Astrocyte (in vitro differentiated cells and primary cell): ENCODE measurements at regions not wholly inside any gene's neighbourhood (a gene's known extent, or its start where the extent isn't known, plus 50 kb on each side); places are given as distances from the start of the nearest gene placed in this dataset.

Experiments used
- DNase-seq: peaks from one replicate; pipeline ENCODE4 v3.0.0-alpha.2; 2010; ENCODE audit warnings: low read depth
- FAIRE-seq: peaks from 2 replicates; lab custom pipeline; 2011; peaks lifted over from hg19 to GRCh38; lab: Jason Lieb, UNC
- H2AFZ ChIP-seq: 2 replicates; pipeline ENCODE4 v1.6.0; 2012; ENCODE audit warnings: low read depth, low read length, inconsistent platforms
- H3K27ac ChIP-seq: 2 replicates; pipeline ENCODE4 v1.5.1; 2011; ENCODE audit warnings: low read depth, low read length, inconsistent platforms
- H3K27me3 ChIP-seq: 2 replicates; pipeline ENCODE4 v1.6.0; 2011; ENCODE audit warnings: low read length, inconsistent platforms; ENCODE audit not compliant: insufficient read depth
- H3K36me3 ChIP-seq: 2 replicates; pipeline ENCODE4 v1.5.1; 2011; ENCODE audit warnings: low read length, inconsistent platforms; ENCODE audit not compliant: insufficient read depth
- H3K4me1 ChIP-seq: 2 replicates; pipeline ENCODE4 v1.5.1; 2011; ENCODE audit warnings: low read length, inconsistent platforms; ENCODE audit not compliant: insufficient read depth
- H3K4me2 ChIP-seq: 2 replicates; pipeline ENCODE4 v1.6.0; 2012; ENCODE audit warnings: low read length, inconsistent platforms
- H3K4me3 ChIP-seq: 2 replicates; pipeline ENCODE4 v1.5.1; 2011; ENCODE audit warnings: low read depth, mild to moderate bottlenecking, low read length, inconsistent platforms; ENCODE audit not compliant: insufficient read depth
- H3K79me2 ChIP-seq: 2 replicates; pipeline ENCODE4 v1.6.0; 2012; ENCODE audit warnings: mild to moderate bottlenecking, low read length, inconsistent platforms; ENCODE audit not compliant: insufficient read depth
- H3K9ac ChIP-seq: 2 replicates; pipeline ENCODE4 v1.6.0; 2012; ENCODE audit warnings: mild to moderate bottlenecking, low read length, inconsistent platforms
- H3K9me3 ChIP-seq: 2 replicates; pipeline ENCODE4 v1.5.1; 2012; ENCODE audit warnings: low read depth, mild to moderate bottlenecking, low read length, inconsistent platforms; ENCODE audit not compliant: insufficient read depth
- H4K20me1 ChIP-seq: 2 replicates; pipeline ENCODE4 v1.6.0; 2012; ENCODE audit warnings: low read length, inconsistent platforms; ENCODE audit not compliant: insufficient read depth
- H3K27ac Mint-ChIP-seq: one replicate; pipeline ENCODE4 v1.8.0; 2021; ENCODE audit warnings: mild to moderate bottlenecking, mixed read lengths; ENCODE audit not compliant: unreplicated experiment
- H3K27me3 Mint-ChIP-seq: one replicate; pipeline ENCODE4 v1.8.0; 2021; ENCODE audit warnings: low read depth, mixed read lengths; ENCODE audit not compliant: unreplicated experiment
- H3K36me3 Mint-ChIP-seq: one replicate; pipeline ENCODE4 v1.8.0; 2021; ENCODE audit warnings: low read depth, mixed read lengths; ENCODE audit not compliant: unreplicated experiment
- H3K4me1 Mint-ChIP-seq: one replicate; pipeline ENCODE4 v1.8.0; 2021; ENCODE audit warnings: low read depth, mixed read lengths; ENCODE audit not compliant: unreplicated experiment
- H3K4me3 Mint-ChIP-seq: one replicate; pipeline ENCODE4 v1.8.0; 2021; ENCODE audit warnings: mild to moderate bottlenecking, moderate library complexity, mixed read lengths; ENCODE audit not compliant: unreplicated experiment
- H3K9me3 Mint-ChIP-seq: one replicate; pipeline ENCODE4 v1.8.0; 2021; ENCODE audit warnings: mild to moderate bottlenecking, mixed read lengths; ENCODE audit not compliant: unreplicated experiment
- EZH2 ChIP-seq: IDR thresholded peaks from 2 replicates; pipeline ENCODE4 v1.6.1; 2012; ENCODE audit warnings: mild to moderate bottlenecking, low read length, inconsistent platforms; ENCODE audit not compliant: insufficient read depth
- TF ChIP-seq, protein P1 (sequence below): IDR thresholded peaks from 2 replicates; pipeline ENCODE4 v1.5.1; 2011; ENCODE audit warnings: low read depth, mild to moderate bottlenecking, inconsistent platforms, low read length, moderate library complexity; ENCODE audit not compliant: insufficient read depth

DNA sequence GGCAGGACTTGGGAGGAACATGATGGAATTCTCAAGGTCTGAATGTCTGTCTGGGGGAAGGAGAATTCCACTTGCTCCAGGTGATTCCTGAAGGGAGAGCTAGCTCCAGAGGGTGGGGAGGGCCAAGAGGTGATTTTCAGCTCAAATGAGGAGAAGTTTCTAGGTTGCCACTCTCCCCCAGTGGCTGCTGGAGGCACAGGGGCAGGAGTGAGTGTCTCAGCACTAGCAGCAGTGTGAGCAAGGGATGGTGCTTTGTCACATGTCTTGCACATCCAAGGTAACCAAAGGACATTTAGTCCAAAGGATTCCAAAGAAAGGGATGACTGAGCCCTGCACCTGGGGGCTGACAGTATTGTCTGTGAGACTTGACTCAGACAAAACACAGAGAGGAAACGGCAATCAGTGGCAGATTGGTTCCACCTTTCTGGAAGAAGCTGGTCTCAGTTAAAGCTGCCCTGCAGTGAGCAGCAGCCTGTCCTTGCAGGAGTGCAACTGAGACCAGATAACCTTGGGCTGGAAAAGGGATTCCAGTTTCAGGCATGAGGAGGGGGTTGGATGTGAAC is 51.2 kb upstream of the PCBD1 start:
- H3K4me1 ChIP-seq = no peaks in the 10 kb centered on the region
- H3K4me1 Mint-ChIP-seq = peaks cover 3% of the 10 kb centered on the region
- FAIRE-seq (no peak), DNase-seq (no peak)
- no peak overlapping the region for H2AFZ ChIP-seq
- no peak overlapping the region for H3K27ac Mint-ChIP-seq
- peaks cover 82% of the 10 kb centered on the region for H3K27me3 Mint-ChIP-seq
- H3K27me3 ChIP-seq = peaks cover 28% of the 10 kb centered on the region
- H3K4me3 Mint-ChIP-seq = no peak overlapping the region
- no peaks in the 10 kb centered on the region for H4K20me1 ChIP-seq
- H3K27ac ChIP-seq = no peak overlapping the region
- H3K4me2 ChIP-seq = no peak overlapping the region
- no peaks in the 10 kb centered on the region for H3K36me3 ChIP-seq
- no peaks in the 10 kb centered on the region for H3K79me2 ChIP-seq
- no peak overlapping the region for H3K9ac ChIP-seq
- no peak overlapping the region for H3K4me3 ChIP-seq
- H3K9me3 ChIP-seq = no peaks in the 10 kb centered on the region
- no peaks in the 10 kb centered on the region for H3K36me3 Mint-ChIP-seq
- no peak for TF ChIP-seq EZH2
- TF ChIP-seq, protein P1, sequence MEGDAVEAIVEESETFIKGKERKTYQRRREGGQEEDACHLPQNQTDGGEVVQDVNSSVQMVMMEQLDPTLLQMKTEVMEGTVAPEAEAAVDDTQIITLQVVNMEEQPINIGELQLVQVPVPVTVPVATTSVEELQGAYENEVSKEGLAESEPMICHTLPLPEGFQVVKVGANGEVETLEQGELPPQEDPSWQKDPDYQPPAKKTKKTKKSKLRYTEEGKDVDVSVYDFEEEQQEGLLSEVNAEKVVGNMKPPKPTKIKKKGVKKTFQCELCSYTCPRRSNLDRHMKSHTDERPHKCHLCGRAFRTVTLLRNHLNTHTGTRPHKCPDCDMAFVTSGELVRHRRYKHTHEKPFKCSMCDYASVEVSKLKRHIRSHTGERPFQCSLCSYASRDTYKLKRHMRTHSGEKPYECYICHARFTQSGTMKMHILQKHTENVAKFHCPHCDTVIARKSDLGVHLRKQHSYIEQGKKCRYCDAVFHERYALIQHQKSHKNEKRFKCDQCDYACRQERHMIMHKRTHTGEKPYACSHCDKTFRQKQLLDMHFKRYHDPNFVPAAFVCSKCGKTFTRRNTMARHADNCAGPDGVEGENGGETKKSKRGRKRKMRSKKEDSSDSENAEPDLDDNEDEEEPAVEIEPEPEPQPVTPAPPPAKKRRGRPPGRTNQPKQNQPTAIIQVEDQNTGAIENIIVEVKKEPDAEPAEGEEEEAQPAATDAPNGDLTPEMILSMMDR = no peak
- no peaks in the 10 kb centered on the region for H3K9me3 Mint-ChIP-seq

DNA sequence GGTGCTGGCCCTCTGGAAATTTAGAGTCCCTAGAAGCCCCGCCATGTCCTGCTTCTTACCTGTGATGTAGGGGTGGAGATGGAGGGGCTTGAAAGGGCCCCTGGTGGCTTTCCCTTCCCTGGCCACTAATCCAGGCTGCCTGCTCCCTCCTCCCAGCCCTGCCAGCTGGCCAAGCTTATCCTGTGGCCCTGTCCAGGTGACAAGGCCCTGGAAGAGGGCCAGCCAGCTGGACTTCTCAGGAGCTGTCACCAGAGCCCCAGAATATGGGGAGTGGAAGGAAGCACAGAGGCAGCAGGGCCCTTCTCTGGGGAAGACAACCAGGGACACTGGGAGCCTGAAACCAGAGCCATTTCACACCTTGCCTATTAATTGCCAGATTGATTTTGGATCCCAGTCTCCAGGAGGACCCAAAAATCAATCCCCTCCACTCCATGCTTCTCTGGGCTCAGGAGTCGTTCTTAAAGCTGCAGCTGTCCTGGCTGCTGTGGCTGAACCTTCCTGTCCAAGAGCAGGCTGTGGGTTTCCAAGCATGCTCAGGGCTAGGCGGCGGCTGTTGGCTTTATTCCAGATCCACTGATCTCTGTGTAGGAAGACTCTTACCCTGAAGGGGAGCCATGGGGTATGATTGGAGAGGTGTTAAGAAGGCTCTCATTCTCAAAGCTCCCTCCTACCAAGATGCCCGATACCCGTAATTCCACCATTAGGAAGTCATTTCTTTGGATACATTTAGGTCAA is 52.6 kb upstream of the PCBD1 start:
- TF ChIP-seq, protein P1 = no peak
- no peak for TF ChIP-seq EZH2
- Histone ChIP-seq H3K27me3 (peaks cover 36% of the 10 kb centered on the region), H3K9me3 (no peaks in the 10 kb centered on the region), H3K4me3 (no peak overlapping the region), H3K4me2 (no peak overlapping the region), H3K4me1 (no peaks in the 10 kb centered on the region), H2AFZ (no peak overlapping the region), H3K36me3 (no peaks in the 10 kb centered on the region), H3K79me2 (no peaks in the 10 kb centered on the region), H4K20me1 (no peaks in the 10 kb centered on the region), H3K27ac (no peak overlapping the region), H3K9ac (no peak overlapping the region)
- no peaks in the 10 kb centered on the region for H3K36me3 Mint-ChIP-seq
- H3K27me3 Mint-ChIP-seq = peaks cover 87% of the 10 kb centered on the region
- H3K4me1 Mint-ChIP-seq = peaks cover 3% of the 10 kb centered on the region
- peak; percentile 20 for DNase-seq
- H3K27ac Mint-ChIP-seq = peak overlapping the region; percentile 34
- no peak overlapping the region for H3K4me3 Mint-ChIP-seq
- H3K9me3 Mint-ChIP-seq = no peaks in the 10 kb centered on the region
- FAIRE-seq = no peak

DNA sequence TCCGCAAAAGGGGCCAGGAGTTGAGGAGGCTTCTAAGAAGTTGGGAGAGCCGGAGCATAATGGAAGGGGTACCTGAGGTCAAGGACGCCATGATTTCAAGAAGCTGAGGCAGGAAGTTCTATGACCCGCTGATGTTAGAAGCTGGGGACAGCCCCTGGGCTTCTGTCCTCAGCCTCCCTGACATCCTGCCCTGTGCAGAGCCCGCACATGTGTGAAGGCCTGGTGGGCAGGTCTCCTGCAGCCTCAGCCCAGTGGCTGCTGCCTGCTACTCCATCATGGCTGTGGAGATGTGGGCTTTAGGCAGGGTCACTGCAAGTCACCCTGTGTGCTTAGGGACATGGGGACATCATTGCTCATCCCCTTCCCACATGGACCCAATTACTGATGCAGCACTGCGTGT is 53.8 kb upstream of the PCBD1 start:
- no peak overlapping the region for H2AFZ ChIP-seq
- peaks cover 36% of the 10 kb centered on the region for H3K27me3 ChIP-seq
- TF ChIP-seq, protein P1 = no peak
- TF ChIP-seq EZH2 = no peak
- H3K4me3 Mint-ChIP-seq = no peak overlapping the region
- no peak overlapping the region for H3K27ac Mint-ChIP-seq
- no peaks in the 10 kb centered on the region for H3K79me2 ChIP-seq
- no peaks in the 10 kb centered on the region for H4K20me1 ChIP-seq
- H3K36me3 Mint-ChIP-seq = no peaks in the 10 kb centered on the region
- peaks cover 82% of the 10 kb centered on the region for H3K27me3 Mint-ChIP-seq
- FAIRE-seq = no peak
- H3K9ac ChIP-seq = no peak overlapping the region
- no peak overlapping the region for H3K27ac ChIP-seq
- no peaks in the 10 kb centered on the region for H3K9me3 ChIP-seq
- no peaks in the 10 kb centered on the region for H3K9me3 Mint-ChIP-seq
- no peaks in the 10 kb centered on the region for H3K36me3 ChIP-seq
- no peaks in the 10 kb centered on the region for H3K4me1 ChIP-seq
- H3K4me1 Mint-ChIP-seq = peaks cover 3% of the 10 kb centered on the region
- H3K4me2 ChIP-seq = no peak overlapping the region
- H3K4me3 ChIP-seq = no peak overlapping the region
- DNase-seq = no peak
